GOT3 (cell line): ENCODE measurements at regions not wholly inside any gene's neighbourhood (a gene's known extent, or its start where the extent isn't known, plus 50 kb on each side); places are given as distances from the start of the nearest gene placed in this dataset.

ENCODE experiments used
- DNase-seq: peaks from one replicate; lab custom pipeline; 2025; ENCODE audit warnings: mixed read lengths; lab: John Stamatoyannopoulos, UW

GRCh38 chr1:166221316-166221715 is 54.5 kb upstream of the FAM78B start:
- DNase-seq = no peak

- no peak for DNase-seq
These were observed 67.1 kb upstream of the FAM78B start for GRCh38 chr1:166233750-166234366.

GRCh38 chr1:166235728-166236127 is 68.9 kb upstream of the FAM78B start:
- DNase-seq = no peak

GRCh38 chr1:166237675-166238074 is 70.9 kb upstream of the FAM78B start:
- no peak for DNase-seq

GRCh38 chr1:166253076-166253779 is 86.4 kb upstream of the FAM78B start:
- no peak for DNase-seq

- DNase-seq = no peak
These were observed 91.2 kb upstream of the FAM78B start for GRCh38 chr1:166258017-166258416.

- no peak for DNase-seq
These were observed 94.7 kb upstream of the FAM78B start for GRCh38 chr1:166261511-166261910.

- DNase-seq = no peak
These were observed 103.8 kb upstream of the FAM78B start for GRCh38 chr1:166270476-166271150.

- no peak for DNase-seq
These were observed 104.3 kb upstream of the FAM78B start for GRCh38 chr1:166271151-166271538.

- DNase-seq = no peak
These were observed 105.4 kb upstream of the FAM78B start for GRCh38 chr1:166272155-166272554.

GRCh38 chr1:166272851-166273250 is 106.0 kb upstream of the FAM78B start:
- no peak for DNase-seq

- no peak for DNase-seq
These were observed 106.8 kb upstream of the FAM78B start for GRCh38 chr1:166273618-166274017.

- no peak for DNase-seq
These were observed 115.8 kb upstream of the FAM78B start for GRCh38 chr1:166282391-166283137.

- no peak for DNase-seq
These were observed 116.4 kb upstream of the FAM78B start for GRCh38 chr1:166283190-166283589.

GRCh38 chr1:166283600-166283999 is 116.8 kb upstream of the FAM78B start:
- DNase-seq = no peak

- no peak for DNase-seq
These were observed 122.7 kb upstream of the FAM78B start for GRCh38 chr1:166289309-166290050.

GRCh38 chr1:166295656-166296055 is 128.9 kb upstream of the FAM78B start:
- no peak for DNase-seq

GRCh38 chr1:166297993-166298392 is 131.2 kb upstream of the FAM78B start:
- DNase-seq = no peak

GRCh38 chr1:166300767-166301166 is 134.0 kb upstream of the FAM78B start:
- DNase-seq = no peak

GRCh38 chr1:166302989-166303758 is 136.4 kb upstream of the FAM78B start:
- no peak for DNase-seq

GRCh38 chr1:166304131-166304530 is 137.3 kb upstream of the FAM78B start:
- DNase-seq = no peak
